COR-L47 (cell line): ENCODE measurements at regions not wholly inside any gene's neighbourhood (a gene's known extent, or its start where the extent isn't known, plus 50 kb on each side); places are given as distances from the start of the nearest gene placed in this dataset.

Experiments used
- DNase-seq: peaks from one replicate; lab custom pipeline; 2025; lab: John Stamatoyannopoulos, UW

DNA sequence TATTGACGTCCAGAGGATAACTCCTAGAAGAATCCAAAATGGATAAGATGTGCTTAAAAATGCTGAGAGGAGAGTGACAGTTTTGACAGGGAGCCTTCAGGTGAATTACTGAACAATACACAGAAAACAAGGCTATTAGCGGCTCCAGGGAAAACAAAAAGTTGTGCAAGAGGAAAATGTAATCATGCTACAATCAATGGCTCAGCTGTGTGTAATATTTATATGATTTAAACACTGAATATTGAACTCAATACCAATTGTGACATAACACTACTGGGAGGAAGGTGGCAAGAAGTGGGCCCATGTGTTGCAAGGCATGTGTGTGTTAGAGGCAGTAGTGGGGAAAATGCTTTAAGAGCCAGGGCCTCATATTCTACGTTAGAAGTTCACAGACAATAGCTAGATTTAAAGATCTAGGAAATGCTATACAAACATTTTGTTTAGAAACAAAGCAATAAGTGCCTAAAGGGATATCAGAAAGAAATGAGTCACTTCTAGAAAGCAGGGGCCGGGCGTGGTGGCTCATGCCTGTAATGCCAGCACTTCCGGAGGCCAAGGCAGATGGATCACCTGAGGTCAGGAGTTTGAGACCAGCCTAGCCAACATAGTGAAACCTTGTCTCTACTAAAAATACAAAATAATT lies 253.2 kb upstream of the IRX5 start:
- DNase-seq, result no peak

DNA sequence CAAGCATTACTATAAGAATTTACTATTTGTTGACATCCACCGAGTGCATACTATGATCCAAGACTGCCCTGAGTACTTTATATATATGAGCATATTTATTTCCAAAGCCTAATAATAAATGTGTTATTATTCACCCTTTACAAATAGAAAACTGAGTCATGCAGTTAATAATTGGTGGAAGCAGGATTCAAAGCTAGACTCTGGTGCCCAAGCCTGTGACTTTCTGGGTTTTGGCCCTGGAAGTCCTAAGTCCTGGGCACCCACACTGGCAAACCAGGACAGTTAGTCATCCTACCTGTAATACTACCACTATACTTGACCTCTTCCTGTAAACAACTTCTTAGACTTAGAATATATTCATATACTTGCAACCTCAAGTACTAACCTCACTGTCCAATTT lies 257.4 kb upstream of the IRX5 start:
- DNase-seq, result no peak

DNA sequence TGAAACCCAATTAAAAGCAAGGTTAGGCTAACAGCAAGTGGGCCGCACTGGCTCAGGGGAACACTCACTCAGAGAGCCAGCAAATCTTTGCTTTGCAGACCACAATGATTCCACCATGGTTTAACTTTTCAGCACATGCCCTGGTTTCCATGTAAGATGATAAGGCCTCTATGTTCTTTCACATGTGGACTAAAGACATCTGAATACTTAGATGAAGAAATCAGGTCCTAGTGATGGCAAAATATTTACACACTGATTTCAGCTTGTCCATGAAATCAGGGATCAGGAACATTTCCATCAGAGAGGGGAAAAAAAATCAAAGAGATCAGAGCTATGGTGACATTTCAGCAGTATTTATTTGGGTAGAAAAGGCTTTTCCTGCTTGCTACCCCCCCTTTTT lies 258.2 kb upstream of the IRX5 start:
- no peak for DNase-seq

DNA sequence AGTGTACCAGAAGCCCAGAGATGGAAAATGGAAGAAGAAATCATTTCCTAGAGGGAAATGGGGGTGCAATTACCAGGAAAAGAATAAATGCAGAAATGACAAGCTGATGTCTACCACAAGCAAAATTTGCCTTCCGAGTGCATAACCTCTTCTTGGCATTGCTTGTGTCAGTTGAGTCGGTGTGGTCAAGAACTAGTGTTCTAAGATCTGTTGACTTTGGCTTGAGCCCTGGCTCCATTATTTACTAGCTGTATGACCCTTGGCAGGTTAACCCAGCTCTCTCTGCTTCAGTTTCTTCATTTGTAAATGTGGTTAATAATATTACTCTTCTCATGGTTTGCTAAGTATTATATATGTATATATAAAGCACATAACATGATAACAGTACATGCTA lies 273.0 kb upstream of the IRX5 start:
- no peak for DNase-seq

DNA sequence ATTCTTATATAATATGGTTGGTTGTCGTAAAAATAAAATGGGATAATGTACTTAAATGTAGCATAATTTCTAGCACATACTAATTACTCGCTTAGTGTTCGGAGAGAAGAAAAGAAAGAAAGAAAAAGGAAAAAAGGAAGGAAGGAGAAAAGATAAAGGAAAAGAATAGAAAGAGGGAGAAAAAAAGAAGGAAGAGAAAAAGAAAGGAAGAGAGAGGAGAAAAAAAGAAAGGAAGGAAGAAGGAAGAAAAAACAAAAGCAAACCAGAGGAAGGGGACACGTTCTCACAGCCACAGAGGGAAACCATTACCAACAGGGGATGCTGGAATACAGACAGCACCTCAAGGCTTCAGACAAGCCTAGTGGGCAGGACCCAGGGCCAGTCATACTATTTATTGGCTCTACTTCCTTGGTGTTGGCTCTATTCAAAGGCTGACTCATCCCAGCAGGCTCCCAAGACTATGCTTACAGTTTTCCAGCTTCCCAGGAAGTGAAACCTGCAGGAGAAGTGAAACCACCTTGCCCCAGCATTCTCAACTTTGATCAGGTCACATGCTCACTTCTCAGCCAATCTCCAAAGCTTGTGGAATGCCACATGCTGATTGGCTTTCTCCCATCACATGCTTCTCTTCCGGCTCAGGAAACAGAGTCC lies 273.5 kb upstream of the IRX5 start:
- DNase-seq, result no peak

DNA sequence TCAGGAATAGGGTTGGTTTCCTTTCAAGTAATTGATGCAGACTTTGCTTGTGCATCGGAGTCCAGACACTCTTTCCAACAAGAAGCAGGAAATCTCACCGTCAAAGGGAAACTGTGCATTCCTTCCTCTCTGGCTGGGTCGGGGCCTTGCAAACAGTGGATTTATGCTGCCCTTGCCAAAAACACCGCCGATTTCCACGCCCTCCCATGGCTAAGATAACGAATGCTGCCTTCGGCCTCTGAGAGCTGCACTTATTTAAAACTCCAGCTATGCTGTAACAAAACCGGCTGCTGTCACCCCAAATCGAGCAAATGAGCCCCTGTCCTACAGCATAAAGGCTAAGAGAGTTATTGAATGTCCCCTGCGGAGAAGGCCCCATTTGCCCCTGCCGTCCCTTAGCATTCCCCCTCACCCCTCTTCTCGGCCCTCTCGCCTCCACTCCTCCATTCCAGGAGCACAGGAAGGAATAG lies 275.5 kb upstream of the IRX5 start:
- DNase-seq, result no peak

DNA sequence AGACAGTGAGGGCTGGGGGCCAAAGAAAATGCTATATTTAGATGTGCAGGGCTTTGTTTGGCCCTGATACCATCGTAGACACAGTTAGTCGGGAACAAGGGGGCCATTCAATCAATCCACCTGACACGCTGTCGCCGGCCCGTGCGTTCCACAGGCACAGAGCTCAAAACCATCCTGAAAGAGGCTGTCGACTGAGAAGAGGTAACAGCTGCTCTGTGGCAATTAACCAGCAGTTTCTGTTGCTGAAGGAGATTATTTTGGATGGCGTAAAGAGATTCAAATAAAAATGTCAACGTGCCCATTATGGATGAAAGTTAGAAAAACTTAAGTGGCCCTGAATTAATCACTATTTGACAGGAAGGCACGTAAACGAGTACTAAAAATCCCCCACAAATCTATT lies 276.2 kb upstream of the IRX5 start:
- DNase-seq, result no peak

DNA sequence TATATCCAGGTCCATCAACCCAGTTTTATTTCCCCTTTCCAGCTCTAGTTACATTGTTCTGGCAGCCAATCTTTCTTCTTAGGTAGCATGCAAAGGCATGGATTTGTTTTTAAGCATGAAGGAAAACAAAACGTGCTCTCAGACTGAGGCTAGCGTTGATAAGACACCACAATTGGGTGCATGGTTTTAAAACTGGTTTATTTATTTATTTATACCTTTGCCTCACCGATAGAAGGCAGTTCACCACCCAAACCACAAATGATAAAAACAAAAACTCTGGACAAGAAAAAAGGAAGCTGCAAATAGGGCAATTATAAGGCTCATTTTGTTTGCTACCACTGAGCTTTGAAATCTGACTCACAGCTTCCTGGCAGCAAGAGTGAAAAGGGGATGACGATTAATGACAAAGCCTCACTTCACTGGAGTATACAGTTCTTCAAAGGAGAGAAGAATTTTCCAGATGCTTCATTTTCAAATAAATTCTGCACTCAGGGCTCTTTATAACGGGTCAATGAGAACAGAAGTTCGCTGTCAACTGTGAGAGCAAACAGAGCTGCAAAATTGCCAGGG lies 278.4 kb upstream of the IRX5 start:
- no peak for DNase-seq

DNA sequence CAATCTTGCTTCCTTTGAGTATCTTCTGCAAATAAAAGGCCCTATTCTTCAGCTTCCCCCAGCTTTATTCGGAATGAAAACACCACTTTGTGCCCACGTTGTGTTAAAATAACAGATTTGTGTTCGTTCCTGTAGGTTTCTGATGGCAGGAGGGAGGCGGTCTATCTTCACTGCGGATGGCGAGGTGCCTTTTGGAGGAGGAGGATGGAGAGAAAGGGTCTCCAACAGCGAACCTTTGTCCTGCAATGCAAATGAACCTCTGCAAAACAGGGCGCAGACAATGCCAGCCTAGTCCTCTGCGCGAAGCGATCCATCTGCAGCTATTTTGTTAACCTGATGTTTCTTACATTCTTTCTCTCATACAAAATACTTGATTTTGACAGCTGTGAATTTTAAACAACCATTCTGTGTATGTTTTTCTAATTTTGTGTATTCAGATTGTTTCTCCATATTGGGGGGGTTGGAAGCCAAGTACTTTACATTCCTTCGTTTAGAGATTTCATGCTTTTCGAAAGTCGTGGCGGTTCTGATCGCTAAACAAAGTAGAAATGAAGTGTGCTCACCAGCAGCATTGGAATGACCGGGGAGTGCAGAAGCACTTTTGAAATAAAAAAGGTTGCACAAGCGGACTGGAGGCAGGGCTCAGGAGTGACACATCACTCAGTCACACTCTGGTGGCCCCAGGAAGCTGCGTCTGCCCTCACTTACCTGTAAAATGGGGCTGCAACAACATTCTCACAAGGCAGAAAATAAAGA lies 279.0 kb upstream of the IRX5 start:
- DNase-seq, result no peak

DNA sequence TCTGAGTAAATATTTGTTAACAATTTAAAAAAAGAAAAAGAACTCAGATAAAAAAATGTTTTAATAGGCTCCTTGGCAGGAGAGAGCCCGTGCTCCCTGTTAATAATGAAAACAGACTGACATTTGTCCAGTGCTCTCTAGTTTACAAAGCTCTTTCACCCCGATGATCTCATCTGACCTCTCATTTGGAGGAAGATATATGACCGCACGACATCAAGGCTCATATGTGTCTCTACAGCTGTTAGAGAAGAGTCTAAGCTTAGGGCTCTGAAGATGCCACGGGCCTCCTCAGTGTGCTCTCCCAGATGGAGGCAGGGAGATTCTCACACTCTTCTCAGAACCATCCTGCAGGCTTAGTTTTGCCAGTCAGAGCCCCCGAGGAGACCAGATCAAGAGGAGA lies 280.8 kb upstream of the IRX5 start:
- DNase-seq, result no peak

DNA sequence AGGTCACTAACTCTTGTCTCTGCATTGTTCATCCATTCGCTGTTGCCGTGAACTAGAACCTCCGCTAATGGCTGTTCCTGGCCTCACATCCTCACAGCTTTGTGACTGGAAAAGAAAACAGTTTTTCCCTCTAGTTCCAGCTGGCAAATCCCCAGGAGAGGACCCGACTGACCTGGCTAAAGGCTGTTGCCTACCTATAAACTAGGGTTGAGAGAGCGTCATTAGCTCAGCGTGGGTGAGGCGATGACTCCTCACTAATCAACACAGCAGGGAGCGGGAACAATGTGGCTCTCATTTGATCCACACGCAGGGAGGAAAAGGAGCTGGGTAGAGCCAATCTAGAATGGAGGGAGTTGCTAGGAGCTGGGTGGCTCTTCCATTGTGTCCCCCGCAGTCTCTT lies 282.1 kb upstream of the IRX5 start:
- DNase-seq, result peak; percentile 76

DNA sequence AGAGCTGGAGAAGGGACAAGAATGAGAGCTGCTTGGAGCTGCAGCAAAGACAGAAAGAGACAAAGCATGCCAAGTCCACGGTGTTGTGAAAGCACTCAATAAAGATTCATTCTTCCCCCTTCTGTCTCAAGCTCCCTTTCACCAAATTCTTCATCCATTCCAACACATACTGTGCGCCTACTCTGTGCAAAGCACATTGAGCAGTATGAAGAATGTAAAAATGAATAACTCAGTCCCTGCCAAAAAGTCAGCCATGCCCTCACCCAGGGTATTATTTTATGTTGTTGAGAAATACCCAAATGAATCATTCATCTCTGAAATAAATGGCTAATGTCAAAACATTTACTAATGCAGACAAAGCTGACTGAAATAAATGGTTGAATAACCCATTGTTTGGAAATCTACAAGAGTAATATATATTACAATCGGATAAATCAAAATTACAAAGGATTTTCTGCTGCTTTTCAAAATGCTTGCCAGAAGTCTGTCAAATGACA lies 282.9 kb upstream of the IRX5 start:
- peak; percentile 72 for DNase-seq

DNA sequence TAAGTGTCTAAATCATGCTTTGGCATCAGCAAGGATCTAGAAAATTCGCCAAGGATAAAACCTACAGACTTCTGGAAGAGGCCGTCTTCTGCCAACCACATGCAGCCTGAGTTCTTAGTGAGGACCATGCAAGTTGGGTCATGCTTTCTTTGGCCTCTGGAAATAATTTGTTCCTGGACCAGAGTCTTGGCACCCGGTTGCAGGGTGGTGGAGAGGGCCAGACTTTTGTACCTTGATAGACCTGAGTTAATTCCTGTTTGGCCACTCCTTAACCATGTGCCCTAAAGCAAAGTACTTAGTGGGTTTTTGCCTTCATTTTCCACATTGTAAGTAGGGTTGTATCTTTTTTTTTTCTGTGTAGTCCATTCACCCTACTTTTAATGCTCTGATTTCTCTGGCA lies 283.4 kb upstream of the IRX5 start:
- DNase-seq, result no peak

DNA sequence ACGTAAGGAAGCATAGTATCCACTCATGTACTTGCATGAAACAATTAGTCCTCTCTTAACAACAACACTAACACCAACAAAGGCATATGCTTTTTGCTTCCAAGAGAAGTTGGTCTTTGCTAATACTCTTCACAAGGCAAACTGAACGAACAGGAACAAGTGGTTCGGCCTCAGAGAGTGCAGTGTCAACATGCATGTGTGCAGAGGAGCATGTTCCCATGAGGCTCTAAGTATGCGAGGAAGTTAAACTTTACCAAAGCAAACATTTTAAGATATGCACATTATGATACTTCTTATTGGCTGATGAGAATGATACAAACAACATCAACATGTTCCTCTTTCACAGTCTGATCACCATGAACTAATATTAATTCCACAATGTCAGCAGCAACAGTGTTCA lies 285.3 kb upstream of the IRX5 start:
- no peak for DNase-seq

DNA sequence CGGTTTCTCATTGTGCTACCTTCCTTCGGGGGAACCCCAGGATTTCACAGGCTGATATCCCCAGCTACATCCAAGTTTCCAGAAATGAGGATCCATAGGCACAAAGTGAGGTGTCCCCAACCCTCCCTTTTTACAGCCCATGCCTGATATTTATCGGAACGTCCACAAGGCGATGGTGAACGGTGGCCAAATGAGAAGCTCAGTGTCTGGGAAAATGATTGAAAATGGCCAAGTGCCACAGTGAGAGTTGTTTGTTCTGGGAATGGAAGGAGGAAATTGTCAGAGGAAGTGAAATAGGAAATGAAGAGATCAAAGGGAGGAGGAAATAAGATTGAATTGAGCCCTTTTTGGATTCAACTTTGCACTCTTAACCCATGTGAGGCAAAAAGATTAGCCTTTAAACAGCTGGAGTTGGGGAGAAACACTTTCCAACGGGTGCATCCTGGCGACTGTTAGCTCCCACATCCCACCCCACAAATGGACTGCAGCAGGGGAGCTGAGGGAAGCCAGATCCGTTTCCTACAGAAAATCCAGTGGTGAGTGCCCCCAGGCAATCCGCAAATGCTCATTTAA lies 294.4 kb upstream of the IRX5 start:
- no peak for DNase-seq

DNA sequence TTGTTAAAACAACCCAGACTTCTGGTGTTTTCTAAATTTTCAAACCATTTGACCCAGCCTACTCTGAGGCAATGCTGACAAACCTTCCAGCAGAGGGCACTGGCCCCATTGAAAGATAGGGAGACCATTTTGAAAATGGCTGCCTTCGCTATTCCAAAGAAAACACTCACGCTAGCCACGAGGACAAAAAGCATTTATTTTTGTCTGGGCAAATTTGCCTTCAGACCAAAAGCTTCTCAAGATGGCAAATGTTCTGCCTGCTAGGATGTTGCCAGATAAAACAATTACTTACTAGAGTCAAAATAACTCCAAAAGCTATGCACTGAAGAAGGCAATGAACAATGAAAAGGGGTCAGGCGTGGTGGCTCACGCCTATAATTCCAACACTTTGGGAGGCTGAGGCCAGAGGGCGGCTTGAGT lies 296.7 kb upstream of the IRX5 start:
- DNase-seq, result peak; percentile 2

DNA sequence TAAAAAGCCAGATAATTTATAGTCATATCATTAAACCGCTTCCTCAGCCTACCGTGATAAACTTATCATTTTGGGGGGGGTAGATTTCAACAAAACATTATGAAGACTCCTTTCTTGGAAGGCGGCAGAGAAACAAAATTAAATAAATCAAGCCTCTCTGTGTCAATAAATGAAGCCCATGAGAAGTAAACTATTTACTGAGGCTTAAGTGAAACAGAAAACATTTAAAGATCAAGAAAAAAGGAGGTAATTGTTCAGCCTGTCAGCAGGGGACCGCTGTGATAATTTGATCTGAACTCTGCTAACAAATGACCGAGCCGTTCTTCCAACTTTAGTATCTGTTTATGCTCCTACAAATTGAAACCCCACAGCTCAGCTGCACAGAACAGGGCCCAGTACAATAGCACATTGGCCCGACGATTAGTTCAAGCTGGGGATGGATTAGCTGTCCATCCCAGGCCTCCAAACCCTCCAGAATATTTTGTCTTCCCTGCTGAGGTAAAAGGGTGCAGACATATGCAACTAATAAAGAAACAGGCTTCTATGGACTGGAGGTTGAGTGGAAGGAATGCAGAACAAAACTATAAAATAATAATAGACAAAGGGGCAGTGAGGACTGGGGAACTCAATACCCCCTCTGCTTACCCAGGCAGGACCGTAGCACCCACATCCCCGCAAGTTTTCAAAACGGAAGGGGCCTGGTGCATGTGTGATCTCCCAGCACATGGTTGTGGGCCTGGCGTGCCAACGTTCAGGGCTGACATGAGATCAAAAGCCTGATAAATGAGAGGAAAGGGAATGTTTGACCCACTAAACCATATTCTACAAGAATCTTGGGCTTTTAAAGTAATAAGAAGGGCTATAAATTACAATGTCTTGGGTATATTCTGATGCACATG lies 298.1 kb upstream of the IRX5 start:
- DNase-seq, result peak; percentile 16

DNA sequence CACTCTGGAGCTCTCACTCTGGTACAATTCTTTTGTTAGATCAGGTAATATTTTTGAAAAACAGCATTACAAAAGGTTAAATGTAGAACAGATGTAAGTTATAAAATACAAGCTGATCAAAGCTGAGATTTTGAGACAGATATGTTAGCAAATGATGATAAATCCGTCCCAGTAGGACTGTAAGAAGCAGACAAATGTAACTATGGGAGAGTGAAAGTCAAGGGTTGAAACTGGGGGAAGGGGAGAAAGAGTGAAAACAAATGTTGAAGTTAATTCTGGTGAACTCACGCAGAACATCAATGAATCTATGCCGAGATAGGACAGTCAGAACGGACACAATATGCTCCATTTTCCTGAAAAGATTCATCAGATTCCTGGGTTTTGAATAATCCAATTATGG lies 298.9 kb upstream of the IRX5 start:
- no peak for DNase-seq

DNA sequence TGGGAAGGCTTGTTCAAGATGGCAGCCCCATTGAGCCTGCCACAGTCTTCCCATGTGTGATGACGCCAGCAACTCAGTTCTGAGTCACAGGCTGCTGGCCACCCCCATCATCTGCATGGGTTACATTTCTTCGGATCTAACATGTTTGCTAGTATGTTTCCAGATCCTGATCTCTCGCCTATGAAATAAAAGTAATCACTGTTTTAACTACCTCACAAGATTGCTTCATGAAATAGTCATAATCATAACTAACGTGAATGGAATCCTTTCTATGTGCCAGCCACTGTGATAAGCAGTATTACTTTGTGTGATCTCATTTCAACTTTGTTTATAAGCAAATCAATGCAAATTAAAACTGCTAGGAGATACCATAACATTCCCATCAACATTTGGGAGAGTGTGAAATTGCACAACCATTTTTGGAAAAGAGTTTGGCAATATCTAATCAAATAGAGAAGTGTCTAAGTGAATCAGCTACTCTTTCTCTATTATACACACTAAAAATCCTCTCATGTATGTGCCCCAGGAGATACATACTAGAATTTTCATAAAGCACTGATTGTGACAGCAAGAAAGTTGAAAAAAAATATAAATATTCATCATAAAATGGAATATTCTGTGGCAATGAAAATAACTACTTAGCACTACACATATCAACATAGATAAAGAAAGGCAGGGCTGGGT lies 300.2 kb upstream of the IRX5 start:
- DNase-seq, result no peak

DNA sequence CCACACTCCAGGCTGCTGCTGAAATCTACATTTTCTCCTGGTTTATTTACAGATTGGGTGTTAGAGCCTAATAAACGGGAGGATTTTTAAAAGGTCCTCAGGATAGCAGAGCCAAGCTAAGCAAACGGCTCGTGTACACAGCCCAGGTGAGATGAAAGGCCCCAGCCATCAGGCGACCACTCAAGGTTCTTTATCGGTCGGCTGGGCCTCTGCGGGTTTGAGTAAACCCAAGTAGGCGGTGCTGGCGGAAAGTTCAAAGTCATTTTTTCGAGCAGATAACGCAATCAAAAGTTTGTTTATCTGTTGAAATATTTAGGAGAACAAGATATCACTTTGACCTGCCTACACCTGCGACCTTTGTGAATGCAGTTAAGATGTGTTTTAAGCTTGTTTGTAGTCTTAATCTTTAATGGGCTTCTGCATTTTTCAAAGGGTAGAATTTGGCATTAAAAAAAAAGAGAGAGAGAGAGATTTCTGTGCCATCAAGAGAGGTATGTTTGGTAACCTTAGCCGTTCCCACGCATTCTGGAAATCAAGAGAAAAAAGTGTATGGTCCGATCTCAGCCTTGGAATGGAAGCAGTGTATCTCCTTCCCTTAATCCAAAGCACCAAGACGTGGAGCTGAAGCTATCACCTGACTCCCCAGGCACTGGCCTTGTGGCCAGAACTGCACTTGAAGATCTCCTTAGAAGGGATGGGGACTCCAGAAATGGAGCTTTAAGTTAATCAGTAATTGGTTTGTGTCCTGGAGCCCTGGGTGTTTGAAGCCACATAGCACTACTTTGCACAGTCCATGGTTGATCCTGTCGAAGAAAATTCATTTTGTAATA lies 301.7 kb upstream of the IRX5 start:
- DNase-seq, result no peak
